Progenitor cell of endocrine pancreas (in vitro differentiated cells): ENCODE measurements at regions not wholly inside any gene's neighbourhood (a gene's known extent, or its start where the extent isn't known, plus 50 kb on each side); places are given as distances from the start of the nearest gene placed in this dataset.

Experiments used
- DNase-seq: peaks from one replicate; pipeline ENCODE4 v3.0.0; 2021; ENCODE audit warnings: low spot score; ENCODE audit not compliant: unreplicated experiment
- H3K27ac Mint-ChIP-seq: 2 replicates; pipeline ENCODE4 v1.8.0; 2021; ENCODE audit warnings: mild to moderate bottlenecking, moderate library complexity, mixed read lengths
- H3K27me3 Mint-ChIP-seq: 2 replicates; pipeline ENCODE4 v1.8.0; 2021; ENCODE audit warnings: mixed read lengths
- H3K36me3 Mint-ChIP-seq: 2 replicates; pipeline ENCODE4 v1.8.0; 2022; ENCODE audit warnings: mixed read lengths; ENCODE audit not compliant: insufficient read depth
- H3K4me1 Mint-ChIP-seq: 2 replicates; pipeline ENCODE4 v1.8.0; 2021; ENCODE audit warnings: low read depth, mixed read lengths
- H3K4me3 Mint-ChIP-seq: 2 replicates; pipeline ENCODE4 v1.8.0; 2021; ENCODE audit warnings: low read depth, mild to moderate bottlenecking, moderate library complexity, mixed read lengths
- H3K9me3 Mint-ChIP-seq: 2 replicates; pipeline ENCODE4 v1.8.0; 2021; ENCODE audit warnings: low read depth, mixed read lengths
- TF ChIP-seq, protein P1 (sequence below): fragments of 200-600 bp; sonication (generic); IDR thresholded peaks from one replicate; pipeline ENCODE4 v1.5.0; 2021; ENCODE audit warnings: antibody characterized with exemption, mild to moderate bottlenecking; ENCODE audit not compliant: unreplicated experiment

DNA sequence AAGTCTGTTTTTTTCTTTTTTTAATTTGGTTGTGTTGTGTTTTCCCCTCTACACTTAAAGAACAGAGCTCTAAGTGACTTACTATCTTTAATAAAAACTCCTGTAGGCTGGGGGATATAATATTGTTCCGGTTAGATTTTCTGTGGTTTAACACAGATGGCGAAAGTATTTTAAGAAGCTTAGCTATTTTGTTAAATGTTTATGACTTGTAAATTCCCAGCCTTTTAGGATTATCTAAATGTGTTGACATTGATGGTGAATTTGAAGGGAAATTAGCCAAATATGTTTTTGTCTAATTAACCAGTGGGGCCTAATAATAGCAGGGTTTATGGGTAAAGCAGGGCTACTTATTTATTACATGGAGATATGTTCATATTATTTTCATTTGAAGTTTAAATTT, 538.5 kb downstream of the INHBA start:
- TF ChIP-seq, protein P1, sequence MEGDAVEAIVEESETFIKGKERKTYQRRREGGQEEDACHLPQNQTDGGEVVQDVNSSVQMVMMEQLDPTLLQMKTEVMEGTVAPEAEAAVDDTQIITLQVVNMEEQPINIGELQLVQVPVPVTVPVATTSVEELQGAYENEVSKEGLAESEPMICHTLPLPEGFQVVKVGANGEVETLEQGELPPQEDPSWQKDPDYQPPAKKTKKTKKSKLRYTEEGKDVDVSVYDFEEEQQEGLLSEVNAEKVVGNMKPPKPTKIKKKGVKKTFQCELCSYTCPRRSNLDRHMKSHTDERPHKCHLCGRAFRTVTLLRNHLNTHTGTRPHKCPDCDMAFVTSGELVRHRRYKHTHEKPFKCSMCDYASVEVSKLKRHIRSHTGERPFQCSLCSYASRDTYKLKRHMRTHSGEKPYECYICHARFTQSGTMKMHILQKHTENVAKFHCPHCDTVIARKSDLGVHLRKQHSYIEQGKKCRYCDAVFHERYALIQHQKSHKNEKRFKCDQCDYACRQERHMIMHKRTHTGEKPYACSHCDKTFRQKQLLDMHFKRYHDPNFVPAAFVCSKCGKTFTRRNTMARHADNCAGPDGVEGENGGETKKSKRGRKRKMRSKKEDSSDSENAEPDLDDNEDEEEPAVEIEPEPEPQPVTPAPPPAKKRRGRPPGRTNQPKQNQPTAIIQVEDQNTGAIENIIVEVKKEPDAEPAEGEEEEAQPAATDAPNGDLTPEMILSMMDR: no peak
- no peaks in the 10 kb centered on the region for H3K4me1 Mint-ChIP-seq
- H3K36me3 Mint-ChIP-seq: no peaks in the 10 kb centered on the region
- DNase-seq: no peak
- no peaks in the 10 kb centered on the region for H3K27me3 Mint-ChIP-seq
- no peak overlapping the region for H3K4me3 Mint-ChIP-seq
- H3K9me3 Mint-ChIP-seq: peaks cover 14% of the 10 kb centered on the region
- no peak overlapping the region for H3K27ac Mint-ChIP-seq

DNA sequence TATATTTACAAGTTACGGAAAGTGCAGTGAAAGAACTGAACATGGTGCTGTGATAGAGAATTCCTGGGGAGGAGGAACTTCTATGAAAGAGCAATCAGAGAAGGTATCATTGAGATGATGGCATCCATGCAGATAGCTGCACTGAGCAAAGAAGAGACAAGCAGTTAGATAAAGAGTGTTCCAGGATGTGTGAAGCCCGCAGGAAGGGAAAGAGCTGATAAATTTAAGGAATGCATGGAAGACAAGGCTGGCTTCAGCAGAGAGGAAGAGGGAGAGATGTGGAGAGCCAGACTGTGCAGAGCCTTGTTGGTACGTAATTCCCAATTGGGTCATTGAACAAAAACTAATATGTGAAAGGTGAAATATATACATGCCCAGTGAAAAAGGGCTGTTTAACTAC, 538.9 kb downstream of the INHBA start:
- Mint-ChIP-seq H3K4me3 (no peak overlapping the region), H3K27me3 (no peaks in the 10 kb centered on the region), H3K9me3 (peaks cover 14% of the 10 kb centered on the region), H3K27ac (no peak overlapping the region), H3K4me1 (no peaks in the 10 kb centered on the region), H3K36me3 (no peaks in the 10 kb centered on the region)
- DNase-seq: no peak
- TF ChIP-seq, protein P1: no peak

DNA sequence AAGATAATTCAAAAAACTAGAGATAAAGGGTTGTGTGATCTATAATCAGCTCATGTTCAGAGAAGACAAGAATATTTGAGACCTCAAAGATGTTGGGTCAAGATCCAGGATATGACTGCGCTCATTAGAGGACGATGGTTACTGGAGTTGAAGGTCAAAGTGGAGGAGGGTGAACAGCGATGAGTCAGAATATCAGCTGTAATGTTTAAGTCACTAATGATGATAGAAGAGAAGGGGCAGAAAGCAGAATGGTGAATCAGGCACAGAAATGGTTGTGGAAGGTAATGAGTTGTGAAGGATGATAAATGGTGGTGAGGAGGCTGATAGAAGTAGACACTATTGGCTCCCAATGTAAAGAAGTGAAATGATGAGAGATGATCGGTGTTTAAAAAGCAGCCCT, 540.3 kb downstream of the INHBA start:
- no peaks in the 10 kb centered on the region for H3K36me3 Mint-ChIP-seq
- no peaks in the 10 kb centered on the region for H3K4me1 Mint-ChIP-seq
- TF ChIP-seq, protein P1: no peak

DNA sequence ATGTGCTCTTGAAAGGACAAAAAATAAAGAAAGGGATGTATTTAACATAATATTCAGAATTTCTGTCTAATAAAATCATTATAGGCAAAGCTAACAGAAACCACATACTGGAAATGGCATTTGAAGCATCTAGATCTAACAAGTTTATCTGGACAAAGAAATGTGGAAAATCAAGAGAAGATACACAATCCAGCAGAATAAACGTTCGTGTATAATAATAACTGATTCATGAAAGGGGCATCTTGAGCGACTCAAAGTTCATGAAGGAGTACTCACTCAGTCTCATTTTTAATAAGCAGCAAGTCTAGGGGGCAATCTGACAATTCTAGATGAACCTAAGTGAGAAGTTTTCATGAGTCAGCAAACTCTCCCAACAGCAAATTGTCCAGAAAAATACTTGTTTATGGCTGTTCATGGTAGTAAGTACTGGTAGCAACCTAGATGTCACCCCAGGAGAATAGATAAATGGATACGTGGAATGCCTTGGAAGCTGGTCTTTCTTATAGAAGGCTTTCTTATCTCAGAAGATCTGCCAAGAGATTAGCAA, 541.8 kb downstream of the INHBA start:
- H3K4me3 Mint-ChIP-seq: no peak overlapping the region
- H3K36me3 Mint-ChIP-seq: no peaks in the 10 kb centered on the region
- no peak for DNase-seq
- no peak overlapping the region for H3K27ac Mint-ChIP-seq
- no peaks in the 10 kb centered on the region for H3K27me3 Mint-ChIP-seq
- TF ChIP-seq, protein P1: no peak
- H3K4me1 Mint-ChIP-seq: no peaks in the 10 kb centered on the region
- peaks cover 10% of the 10 kb centered on the region for H3K9me3 Mint-ChIP-seq

More for the DNA sequence above, 540.3 kb downstream of the INHBA start:
- H3K27ac Mint-ChIP-seq: no peak overlapping the region
- H3K4me3 Mint-ChIP-seq: no peak overlapping the region
- H3K27me3 Mint-ChIP-seq: no peaks in the 10 kb centered on the region
- peaks cover 14% of the 10 kb centered on the region for H3K9me3 Mint-ChIP-seq
- DNase-seq: no peak

DNA sequence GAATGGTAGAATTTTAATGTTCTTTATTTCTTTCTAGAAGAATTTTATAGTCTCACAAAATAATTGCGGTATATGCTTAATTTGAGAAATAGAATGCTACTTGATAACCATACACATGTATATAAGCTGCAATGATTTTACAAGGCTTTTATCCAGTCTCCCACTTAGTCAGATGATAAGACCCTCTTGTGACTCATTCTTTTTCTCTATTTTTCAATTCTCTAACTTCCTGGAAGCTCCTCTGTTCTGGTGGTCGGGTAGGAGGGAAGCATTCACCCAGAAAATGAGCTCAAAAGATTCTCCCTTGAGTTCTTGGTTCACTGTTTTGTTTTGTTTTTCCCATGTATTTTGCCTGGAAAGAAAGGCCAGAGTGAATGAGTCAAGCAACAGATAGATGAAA, 546.6 kb downstream of the INHBA start:
- TF ChIP-seq, protein P1: no peak
- no peak for DNase-seq
- Mint-ChIP-seq H3K4me1 (no peaks in the 10 kb centered on the region), H3K4me3 (no peak overlapping the region), H3K27me3 (no peaks in the 10 kb centered on the region), H3K27ac (no peak overlapping the region), H3K36me3 (no peaks in the 10 kb centered on the region), H3K9me3 (peaks cover 10% of the 10 kb centered on the region)
